ENCODE measurements at regions not wholly inside any gene's neighbourhood (a gene's known extent, or its start where the extent isn't known, plus 50 kb on each side); places are given as distances from the start of the nearest gene placed in this dataset.

- H3K4me3 ChIP-seq (ENCODE audit: low read depth, low read length), result no peak overlapping the region
- TF ChIP-seq CTCF (IDR thresholded peaks at IDR 0.05; ENCODE audit: insufficient read depth, low read depth, low read length, missing control alignments), result no peak
- DNase-seq (ENCODE audit: low read depth), result no peak
Measured at GRCh38 chr1:194292966-194293365, 1106.6 kb upstream of the B3GALT2 start.

- DNase-seq (ENCODE audit: low read depth), result peak; percentile 52
- no peak overlapping the region for H3K4me3 ChIP-seq (ENCODE audit: low read depth, low read length)
- no peak for TF ChIP-seq CTCF (IDR thresholded peaks at IDR 0.05; ENCODE audit: insufficient read depth, low read depth, low read length, missing control alignments)
Measured at GRCh38 chr1:194289569-194290266, 1103.3 kb upstream of the B3GALT2 start.

DNA sequence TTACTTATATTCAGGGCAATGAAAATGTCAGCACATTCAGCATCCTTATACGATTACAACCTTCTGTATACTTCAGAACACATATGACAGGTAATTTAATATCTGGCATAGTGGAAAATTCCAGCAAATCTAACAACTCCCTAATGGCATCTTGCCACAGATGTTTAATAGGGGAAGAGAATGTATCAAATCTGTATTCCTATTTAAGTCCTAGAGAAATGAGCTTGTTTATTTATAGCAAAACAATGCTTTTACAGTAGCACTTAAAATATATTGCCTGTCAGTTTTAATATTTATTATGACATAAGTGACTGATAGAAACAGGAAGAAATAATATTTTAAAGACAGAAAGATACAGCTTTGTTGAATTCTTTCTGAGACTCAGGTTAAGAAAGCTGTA is 1101.8 kb upstream of the B3GALT2 start:
- no peak overlapping the region for H3K4me3 ChIP-seq (ENCODE audit: low read depth, low read length)
- DNase-seq (ENCODE audit: low read depth), result no peak
- TF ChIP-seq CTCF (IDR thresholded peaks at IDR 0.05; ENCODE audit: insufficient read depth, low read depth, low read length, missing control alignments), result no peak

DNA sequence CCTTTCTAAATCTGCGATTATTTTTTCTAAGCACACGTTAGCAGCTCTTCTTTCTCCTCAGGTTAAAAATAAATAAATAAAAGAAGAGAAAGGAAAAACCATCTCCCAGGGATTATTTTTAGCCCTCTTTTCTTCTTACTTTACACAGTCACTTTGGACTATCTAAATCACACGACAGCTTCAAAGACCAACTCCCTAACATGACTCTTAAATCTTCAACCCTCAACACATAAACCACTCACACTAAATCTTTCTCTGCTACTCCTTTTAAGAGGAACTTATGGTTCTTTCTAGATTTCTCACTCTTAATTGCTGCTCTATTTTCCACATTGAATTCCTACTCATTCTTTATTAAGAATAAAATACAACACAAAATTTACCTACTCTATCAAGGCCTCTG is 1095.0 kb upstream of the B3GALT2 start:
- no peak for DNase-seq (ENCODE audit: low read depth)
- TF ChIP-seq CTCF (IDR thresholded peaks at IDR 0.05; ENCODE audit: insufficient read depth, low read depth, low read length, missing control alignments), result no peak
- no peak overlapping the region for H3K4me3 ChIP-seq (ENCODE audit: low read depth, low read length)

DNA sequence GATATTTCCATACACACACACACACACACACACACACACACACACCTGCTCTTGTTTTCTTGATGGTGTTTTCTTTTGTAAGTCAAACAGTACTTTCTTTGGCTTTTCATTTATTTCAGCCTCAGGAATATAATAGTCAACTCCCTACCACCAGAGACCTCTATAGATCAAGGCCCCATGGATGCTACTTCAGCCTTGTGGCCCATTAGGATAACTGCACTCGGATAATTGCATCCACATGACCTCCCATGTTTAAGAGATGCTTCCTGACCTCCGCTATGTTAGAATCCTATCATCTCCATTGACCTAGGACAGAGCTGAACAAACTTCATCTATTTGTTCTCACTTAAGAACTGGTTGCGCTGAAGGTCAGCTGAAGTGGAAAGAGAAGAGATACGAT is 1094.0 kb upstream of the B3GALT2 start:
- no peak for DNase-seq (ENCODE audit: low read depth)
- no peak for TF ChIP-seq CTCF (IDR thresholded peaks at IDR 0.05; ENCODE audit: insufficient read depth, low read depth, low read length, missing control alignments)
- H3K4me3 ChIP-seq (ENCODE audit: low read depth, low read length), result no peak overlapping the region

DNA sequence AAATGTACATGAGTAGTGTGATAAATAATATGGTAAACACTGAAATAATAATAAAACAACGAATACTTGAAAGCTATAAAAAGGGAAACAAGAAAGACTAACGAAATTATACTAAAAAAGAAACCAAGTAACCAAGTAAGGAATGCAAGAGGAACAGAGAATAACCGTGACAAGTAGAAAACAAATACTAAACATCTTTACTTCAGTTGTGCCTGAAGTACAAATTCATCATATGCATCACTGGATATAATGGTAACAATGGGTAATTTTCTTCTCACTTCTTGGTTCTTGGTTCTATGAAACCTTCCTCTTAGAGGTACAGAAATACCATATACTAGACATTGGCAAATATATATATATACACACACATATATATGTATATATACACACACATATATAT is 1093.6 kb upstream of the B3GALT2 start:
- no peak for TF ChIP-seq CTCF (IDR thresholded peaks at IDR 0.05; ENCODE audit: insufficient read depth, low read depth, low read length, missing control alignments)
- no peak overlapping the region for H3K4me3 ChIP-seq (ENCODE audit: low read depth, low read length)
- peak; percentile 4 for DNase-seq (ENCODE audit: low read depth)

DNA sequence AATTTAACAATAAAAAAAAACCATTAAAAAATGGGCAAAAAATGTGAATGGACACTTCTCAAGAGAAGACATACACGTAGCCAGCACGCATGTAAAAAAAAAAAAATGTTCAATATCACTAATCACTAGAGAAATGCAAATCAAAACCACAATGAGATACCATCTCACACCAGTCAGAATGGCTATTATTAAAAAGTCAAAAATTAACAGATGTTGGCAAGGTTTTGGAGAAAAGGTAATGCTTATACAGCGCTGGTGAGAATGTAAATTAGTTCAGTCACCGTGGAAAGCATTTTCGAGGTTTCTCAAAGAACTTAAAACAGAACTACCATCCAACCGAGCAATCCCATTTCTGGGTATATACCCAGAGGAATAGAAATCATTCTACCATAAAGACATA is 1091.5 kb upstream of the B3GALT2 start:
- DNase-seq (ENCODE audit: low read depth), result no peak
- TF ChIP-seq CTCF (IDR thresholded peaks at IDR 0.05; ENCODE audit: insufficient read depth, low read depth, low read length, missing control alignments), result no peak
- no peak overlapping the region for H3K4me3 ChIP-seq (ENCODE audit: low read depth, low read length)
